ENCODE measurements at regions not wholly inside any gene's neighbourhood (a gene's known extent, or its start where the extent isn't known, plus 50 kb on each side); places are given as distances from the start of the nearest gene placed in this dataset.

GRCh38 chr4:81287101-81287500 lies 72.1 kb upstream of the PRKG2 start:
- TF ChIP-seq, protein P1, sequence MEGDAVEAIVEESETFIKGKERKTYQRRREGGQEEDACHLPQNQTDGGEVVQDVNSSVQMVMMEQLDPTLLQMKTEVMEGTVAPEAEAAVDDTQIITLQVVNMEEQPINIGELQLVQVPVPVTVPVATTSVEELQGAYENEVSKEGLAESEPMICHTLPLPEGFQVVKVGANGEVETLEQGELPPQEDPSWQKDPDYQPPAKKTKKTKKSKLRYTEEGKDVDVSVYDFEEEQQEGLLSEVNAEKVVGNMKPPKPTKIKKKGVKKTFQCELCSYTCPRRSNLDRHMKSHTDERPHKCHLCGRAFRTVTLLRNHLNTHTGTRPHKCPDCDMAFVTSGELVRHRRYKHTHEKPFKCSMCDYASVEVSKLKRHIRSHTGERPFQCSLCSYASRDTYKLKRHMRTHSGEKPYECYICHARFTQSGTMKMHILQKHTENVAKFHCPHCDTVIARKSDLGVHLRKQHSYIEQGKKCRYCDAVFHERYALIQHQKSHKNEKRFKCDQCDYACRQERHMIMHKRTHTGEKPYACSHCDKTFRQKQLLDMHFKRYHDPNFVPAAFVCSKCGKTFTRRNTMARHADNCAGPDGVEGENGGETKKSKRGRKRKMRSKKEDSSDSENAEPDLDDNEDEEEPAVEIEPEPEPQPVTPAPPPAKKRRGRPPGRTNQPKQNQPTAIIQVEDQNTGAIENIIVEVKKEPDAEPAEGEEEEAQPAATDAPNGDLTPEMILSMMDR (IDR thresholded peaks at IDR 0.05), result no peak
- Histone ChIP-seq H3K27me3 (no peaks in the 10 kb centered on the region), H3K4me1 (no peaks in the 10 kb centered on the region), H3K27ac (no peak overlapping the region), H3K9me3 (no peaks in the 10 kb centered on the region), H3K36me3 (no peaks in the 10 kb centered on the region), H3K4me3 (no peak overlapping the region)
- DNase-seq (ENCODE audit: low spot score in 2 of 2), result no peak
- intact Hi-C loops (cut with DNase I), result no loop called here

GRCh38 chr4:81282131-81282530 lies 67.1 kb upstream of the PRKG2 start:
- TF ChIP-seq, protein P1 (IDR thresholded peaks at IDR 0.05), result no peak
- no peaks in the 10 kb centered on the region for H3K27me3 ChIP-seq
- DNase-seq (ENCODE audit: low spot score in 2 of 2), result no peak
- no peaks in the 10 kb centered on the region for H3K9me3 ChIP-seq
- H3K4me3 ChIP-seq, result no peak overlapping the region
- intact Hi-C loops (cut with DNase I), result no loop called here
- H3K27ac ChIP-seq, result no peak overlapping the region
- H3K4me1 ChIP-seq, result no peaks in the 10 kb centered on the region
- no peaks in the 10 kb centered on the region for H3K36me3 ChIP-seq

GRCh38 chr4:81274460-81274859 lies 59.4 kb upstream of the PRKG2 start:
- DNase-seq (ENCODE audit: low spot score in 2 of 2), result no peak
- intact Hi-C loops (cut with DNase I), result no loop called here
- no peaks in the 10 kb centered on the region for H3K4me1 ChIP-seq

DNA sequence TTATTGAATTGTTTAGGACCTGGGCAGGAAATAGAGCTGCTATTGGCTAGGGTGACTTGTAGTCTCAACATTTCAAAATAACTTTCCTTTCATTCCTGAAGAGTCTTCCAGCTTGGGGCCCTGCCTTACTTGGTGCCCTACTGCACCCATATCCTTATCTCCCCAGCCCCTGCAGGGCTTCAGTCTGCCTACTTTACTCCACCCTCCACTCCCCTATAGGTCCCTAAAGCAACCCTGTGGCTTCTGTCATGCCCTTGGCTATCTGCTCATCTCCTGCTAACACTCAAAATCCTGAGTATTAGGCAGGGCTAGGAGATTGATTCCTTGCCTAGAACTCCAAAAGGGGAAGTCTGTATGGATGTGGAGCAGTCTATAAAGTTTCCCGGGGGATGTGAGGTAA lies 57.6 kb upstream of the PRKG2 start:
- no peak for DNase-seq (ENCODE audit: low spot score in 2 of 2)
- intact Hi-C loops (cut with DNase I), result no loop called here
- Histone ChIP-seq H3K4me3 (no peak overlapping the region), H3K9me3 (no peaks in the 10 kb centered on the region), H3K27ac (no peak overlapping the region), H3K27me3 (no peaks in the 10 kb centered on the region), H3K36me3 (no peaks in the 10 kb centered on the region), H3K4me1 (no peaks in the 10 kb centered on the region)
- TF ChIP-seq, protein P1 (IDR thresholded peaks at IDR 0.05), result no peak

More at GRCh38 chr4:81274460-81274859, 59.4 kb upstream of the PRKG2 start:
- no peak overlapping the region for H3K4me3 ChIP-seq
- H3K36me3 ChIP-seq, result no peaks in the 10 kb centered on the region
- H3K9me3 ChIP-seq, result no peaks in the 10 kb centered on the region
- TF ChIP-seq, protein P1 (IDR thresholded peaks at IDR 0.05), result no peak
- no peak overlapping the region for H3K27ac ChIP-seq
- H3K27me3 ChIP-seq, result no peaks in the 10 kb centered on the region
